ENCODE measurements at regions not wholly inside any gene's neighbourhood (a gene's known extent, or its start where the extent isn't known, plus 50 kb on each side); places are given as distances from the start of the nearest gene placed in this dataset.

- Histone ChIP-seq H3K4me3 (ENCODE audit: low read depth, low read length) (no peak overlapping the region), H3K4me1 (no peaks in the 10 kb centered on the region), H3K27me3 (ENCODE audit: control insufficient read depth, insufficient read depth, low read length) (no peaks in the 10 kb centered on the region), H3K4me2 (ENCODE audit: low read length) (no peak overlapping the region), H2AFZ (no peak overlapping the region), H3K27ac (no peak overlapping the region), H3K79me2 (no peaks in the 10 kb centered on the region), H3K36me3 (ENCODE audit: control insufficient read depth, insufficient read depth, low read length) (no peaks in the 10 kb centered on the region), H3K9ac (no peak overlapping the region), H3K9me3 (ENCODE audit: control insufficient read depth, low read length) (no peaks in the 10 kb centered on the region)
- TF ChIP-seq CTCF (IDR thresholded peaks at IDR 0.05): no peak
Measured at GRCh38 chr20:12054556-12054955, 136.9 kb downstream of the BTBD3 start.

- Histone ChIP-seq H2AFZ (no peak overlapping the region), H3K79me2 (no peaks in the 10 kb centered on the region), H3K27ac (no peak overlapping the region), H3K9ac (no peak overlapping the region), H3K27me3 (ENCODE audit: control insufficient read depth, insufficient read depth, low read length) (no peaks in the 10 kb centered on the region), H3K4me1 (no peaks in the 10 kb centered on the region), H3K4me3 (ENCODE audit: low read depth, low read length) (no peak overlapping the region), H3K9me3 (ENCODE audit: control insufficient read depth, low read length) (no peaks in the 10 kb centered on the region), H3K4me2 (ENCODE audit: low read length) (no peak overlapping the region), H3K36me3 (ENCODE audit: control insufficient read depth, insufficient read depth, low read length) (no peaks in the 10 kb centered on the region)
- TF ChIP-seq CTCF (IDR thresholded peaks at IDR 0.05): no peak
Measured at GRCh38 chr20:12055161-12055560, 137.5 kb downstream of the BTBD3 start.

- H3K27ac ChIP-seq: no peak overlapping the region
- H3K4me3 ChIP-seq (ENCODE audit: low read depth, low read length): no peak overlapping the region
- TF ChIP-seq CTCF (IDR thresholded peaks at IDR 0.05): no peak
Measured at GRCh38 chr20:12056839-12057238, 139.1 kb downstream of the BTBD3 start.

GRCh38 chr20:12057778-12058177, 140.1 kb downstream of the BTBD3 start:
- Histone ChIP-seq H3K79me2 (no peaks in the 10 kb centered on the region), H3K27me3 (ENCODE audit: control insufficient read depth, insufficient read depth, low read length) (no peaks in the 10 kb centered on the region), H3K9ac (no peak overlapping the region), H3K4me2 (ENCODE audit: low read length) (no peak overlapping the region), H2AFZ (no peak overlapping the region), H3K4me1 (no peaks in the 10 kb centered on the region), H3K36me3 (ENCODE audit: control insufficient read depth, insufficient read depth, low read length) (no peaks in the 10 kb centered on the region), H3K4me3 (ENCODE audit: low read depth, low read length) (no peak overlapping the region), H3K9me3 (ENCODE audit: control insufficient read depth, low read length) (no peaks in the 10 kb centered on the region), H3K27ac (no peak overlapping the region)
- TF ChIP-seq CTCF (IDR thresholded peaks at IDR 0.05): no peak

More at GRCh38 chr20:12056839-12057238, 139.1 kb downstream of the BTBD3 start:
- Histone ChIP-seq H3K4me2 (ENCODE audit: low read length) (no peak overlapping the region), H2AFZ (no peak overlapping the region), H3K9me3 (ENCODE audit: control insufficient read depth, low read length) (no peaks in the 10 kb centered on the region), H3K9ac (no peak overlapping the region), H3K36me3 (ENCODE audit: control insufficient read depth, insufficient read depth, low read length) (no peaks in the 10 kb centered on the region), H3K4me1 (no peaks in the 10 kb centered on the region), H3K27me3 (ENCODE audit: control insufficient read depth, insufficient read depth, low read length) (no peaks in the 10 kb centered on the region), H3K79me2 (no peaks in the 10 kb centered on the region)

GRCh38 chr20:12058216-12058615, 140.5 kb downstream of the BTBD3 start:
- no peak overlapping the region for H2AFZ ChIP-seq
- H3K9me3 ChIP-seq (ENCODE audit: control insufficient read depth, low read length): no peaks in the 10 kb centered on the region
- no peak overlapping the region for H3K9ac ChIP-seq
- TF ChIP-seq CTCF (IDR thresholded peaks at IDR 0.05): no peak
- H3K79me2 ChIP-seq: no peaks in the 10 kb centered on the region
- H3K27ac ChIP-seq: no peak overlapping the region
- H3K4me2 ChIP-seq (ENCODE audit: low read length): no peak overlapping the region
- no peak overlapping the region for H3K4me3 ChIP-seq (ENCODE audit: low read depth, low read length)
- H3K27me3 ChIP-seq (ENCODE audit: control insufficient read depth, insufficient read depth, low read length): no peaks in the 10 kb centered on the region
- H3K4me1 ChIP-seq: no peaks in the 10 kb centered on the region
- no peaks in the 10 kb centered on the region for H3K36me3 ChIP-seq (ENCODE audit: control insufficient read depth, insufficient read depth, low read length)
